ENCODE measurements at regions not wholly inside any gene's neighbourhood (a gene's known extent, or its start where the extent isn't known, plus 50 kb on each side); places are given as distances from the start of the nearest gene placed in this dataset.

GRCh38 chr13:80753866-80754265 lies 412.9 kb upstream of the SPRY2 start:
- Histone ChIP-seq H3K4me3 (no peak overlapping the region), H3K9me3 (no peaks in the 10 kb centered on the region), H3K36me3 (no peaks in the 10 kb centered on the region), H3K27me3 (no peaks in the 10 kb centered on the region), H3K27ac (no peak overlapping the region), H3K4me1 (no peaks in the 10 kb centered on the region)
- DNase-seq, result no peak
- TF ChIP-seq CTCF (IDR thresholded peaks at IDR 0.05) (no peak), POLR2A (IDR thresholded peaks at IDR 0.05) (no peak), EP300 (IDR thresholded peaks at IDR 0.05) (no peak), POLR2AphosphoS5 (IDR thresholded peaks at IDR 0.05) (no peak)
- 78 to 83% methylated on average over 3 of the region's 3 CpGs for WGBS, 2 donors
- intact Hi-C loops (cut with DNase I), result no loop called here

- WGBS, 2 donors, result 88 to 92% methylated on average over 1 of the region's 1 CpG
Observed at GRCh38 chr13:80751854-80752253, 410.9 kb upstream of the SPRY2 start.

GRCh38 chr13:80744147-80744914 lies 403.4 kb upstream of the SPRY2 start:
- TF ChIP-seq CTCF (IDR thresholded peaks at IDR 0.05) (no peak), POLR2A (IDR thresholded peaks at IDR 0.05) (no peak), EP300 (IDR thresholded peaks at IDR 0.05) (no peak), POLR2AphosphoS5 (IDR thresholded peaks at IDR 0.05) (no peak)
- DNase-seq, result no peak
- 57 to 65% methylated on average over 2 of the region's 2 CpGs for WGBS, 2 donors
- H3K27me3 ChIP-seq, result no peaks in the 10 kb centered on the region
- H3K36me3 ChIP-seq, result no peaks in the 10 kb centered on the region
- no peaks in the 10 kb centered on the region for H3K9me3 ChIP-seq
- H3K4me1 ChIP-seq, result no peaks in the 10 kb centered on the region
- intact Hi-C loops (cut with DNase I), result no loop called here
- no peak overlapping the region for H3K27ac ChIP-seq
- no peak overlapping the region for H3K4me3 ChIP-seq

More at GRCh38 chr13:80751854-80752253, 410.9 kb upstream of the SPRY2 start:
- no peak for DNase-seq
- Histone ChIP-seq H3K36me3 (no peaks in the 10 kb centered on the region), H3K9me3 (no peaks in the 10 kb centered on the region), H3K27ac (no peak overlapping the region), H3K4me3 (no peak overlapping the region), H3K27me3 (no peaks in the 10 kb centered on the region), H3K4me1 (no peaks in the 10 kb centered on the region)
- no peak for TF ChIP-seq CTCF (IDR thresholded peaks at IDR 0.05)
- TF ChIP-seq POLR2AphosphoS5 (IDR thresholded peaks at IDR 0.05), result no peak
- no peak for TF ChIP-seq EP300 (IDR thresholded peaks at IDR 0.05)
- no peak for TF ChIP-seq POLR2A (IDR thresholded peaks at IDR 0.05)
- intact Hi-C loops (cut with DNase I), result no loop called here

GRCh38 chr13:80742033-80742432 lies 401.1 kb upstream of the SPRY2 start:
- WGBS, 2 donors, result 16 to 20% methylated on average over 1 of the region's 1 CpG
- H3K9me3 ChIP-seq, result no peaks in the 10 kb centered on the region
- no peak for TF ChIP-seq POLR2A (IDR thresholded peaks at IDR 0.05)
- no peak for TF ChIP-seq CTCF (IDR thresholded peaks at IDR 0.05)
- no peak for TF ChIP-seq POLR2AphosphoS5 (IDR thresholded peaks at IDR 0.05)
- no peak for TF ChIP-seq EP300 (IDR thresholded peaks at IDR 0.05)
- intact Hi-C loops (cut with DNase I), result no loop called here
- H3K27ac ChIP-seq, result no peak overlapping the region
- no peak for DNase-seq
- H3K4me1 ChIP-seq, result no peaks in the 10 kb centered on the region
- H3K4me3 ChIP-seq, result no peak overlapping the region
- no peaks in the 10 kb centered on the region for H3K27me3 ChIP-seq
- no peaks in the 10 kb centered on the region for H3K36me3 ChIP-seq

- Histone ChIP-seq H3K9me3 (no peaks in the 10 kb centered on the region), H3K36me3 (no peaks in the 10 kb centered on the region), H3K4me1 (no peaks in the 10 kb centered on the region), H3K4me3 (no peak overlapping the region), H3K27me3 (no peaks in the 10 kb centered on the region), H3K27ac (no peak overlapping the region)
- TF ChIP-seq EP300 (IDR thresholded peaks at IDR 0.05), result no peak
- TF ChIP-seq POLR2A (IDR thresholded peaks at IDR 0.05), result no peak
- no peak for TF ChIP-seq POLR2AphosphoS5 (IDR thresholded peaks at IDR 0.05)
- intact Hi-C loops (cut with DNase I), result no loop called here
- WGBS, 2 donors, result 57 to 69% methylated on average over 2 of the region's 2 CpGs
- no peak for DNase-seq
Observed at GRCh38 chr13:80740071-80740470, 399.1 kb upstream of the SPRY2 start.

All from sigmoid colon (tissue), 6 donors.